T-cell (primary cell): ENCODE measurements at regions not wholly inside any gene's neighbourhood (a gene's known extent, or its start where the extent isn't known, plus 50 kb on each side); places are given as distances from the start of the nearest gene placed in this dataset.

Source experiments
- ATAC-seq, 4 experiments: fragments of 200-7000 bp in 3 of 4; fragments of 150-1000 bp in 1 of 4; cut with Tn5 transposase; replicated peaks in 1 of 4; 1 replicate in 3 of 4; 2 replicates in 1 of 4; pipeline ENCODE4 v1.10.0; 2021; ENCODE audit warnings: moderate library complexity in 3 of 4, mild to moderate bottlenecking in 2 of 4, moderate number of reproducible peaks in 1 of 4
- CTCF ChIA-PET, 2 donors: fragments of 300-600 bp; sonication (Branson Sonifier 250); formaldehyde crosslinking; loops; one replicate each; lab custom pipeline; 2022; ENCODE audit warnings: antibody characterized with exemption in 2 of 2; lab: Charles Lee
- POLR2A ChIA-PET, 2 donors: fragments of 300-600 bp; sonication (Branson Sonifier 250); formaldehyde crosslinking; loops; one replicate each; lab custom pipeline; 2022; ENCODE audit warnings: antibody characterized with exemption in 2 of 2; lab: Charles Lee
- DNase-seq, 35 experiments: peaks; one replicate each; pipeline versions ENCODE4 v3.0.0 to v3.0.0-alpha.2; 2013 to 2023
- H3K27ac ChIP-seq: one replicate; pipeline ENCODE4 v1.5.1; 2013; ENCODE audit warnings: low read length
- H3K27me3 ChIP-seq, 2 experiments: replicated peaks in 1 of 2; 1 replicate in 1 of 2; 2 replicates in 1 of 2; pipeline versions ENCODE4 v1.6.1 to v1.7.0; 2013; ENCODE audit warnings: low read length in 1 of 2, mixed read lengths in 1 of 2; ENCODE audit not compliant: control insufficient read depth in 2 of 2, insufficient read depth in 2 of 2; ENCODE audit errors: extremely low read depth in 1 of 2
- H3K36me3 ChIP-seq, 2 donors: 1 replicate in 1 of 2; 2 replicates in 1 of 2; pipeline versions ENCODE4 v1.6.1 to v1.7.0; 2013; ENCODE audit warnings: low read length in 1 of 2; ENCODE audit not compliant: control insufficient read depth in 2 of 2, insufficient read depth in 1 of 2; ENCODE audit errors: extremely low read depth in 1 of 2
- H3K4me1 ChIP-seq, 2 experiments: 1 replicate in 1 of 2; 2 replicates in 1 of 2; pipeline versions ENCODE4 v1.6.1 to v1.7.0; 2013; ENCODE audit warnings: low read length in 2 of 2, mixed read lengths in 1 of 2; ENCODE audit not compliant: insufficient read depth in 2 of 2, control insufficient read depth in 1 of 2; ENCODE audit errors: extremely low read depth in 1 of 2
- H3K4me3 ChIP-seq, 2 donors: 1 replicate in 1 of 2; 2 replicates in 1 of 2; pipeline versions ENCODE4 v1.5.1 to v1.7.0; 2013; ENCODE audit warnings: mild to moderate bottlenecking in 2 of 2, low read length in 1 of 2, moderate library complexity in 1 of 2; ENCODE audit not compliant: control insufficient read depth in 1 of 2; ENCODE audit errors: extremely low read depth in 1 of 2
- H3K9me3 ChIP-seq: 2 replicates; pipeline ENCODE4 v1.7.0; 2013
- H3K27ac Mint-ChIP-seq, 2 donors: one replicate each; pipeline ENCODE4 v1.8.0; 2020 to 2021; ENCODE audit warnings: mild to moderate bottlenecking in 2 of 2, mixed read lengths in 2 of 2
- H3K27me3 Mint-ChIP-seq, 2 donors: one replicate each; pipeline ENCODE4 v1.8.0; 2021 to 2022; ENCODE audit warnings: mixed read lengths in 2 of 2
- H3K36me3 Mint-ChIP-seq: one replicate; pipeline ENCODE4 v1.8.0; 2021; ENCODE audit warnings: mixed read lengths
- H3K4me1 Mint-ChIP-seq, 3 donors: one replicate each; pipeline ENCODE4 v1.8.0; 2020 to 2022; ENCODE audit warnings: mixed read lengths in 3 of 3, mild to moderate bottlenecking in 1 of 3
- H3K4me3 Mint-ChIP-seq, 3 donors: one replicate each; pipeline ENCODE4 v1.8.0; 2020 to 2022; ENCODE audit warnings: mild to moderate bottlenecking in 3 of 3, mixed read lengths in 3 of 3, moderate library complexity in 3 of 3
- H3K9me3 Mint-ChIP-seq, 3 donors: one replicate each; pipeline ENCODE4 v1.8.0; 2020 to 2022; ENCODE audit warnings: mixed read lengths in 3 of 3
- WGBS: methylation state at CpG from one replicate; pipeline ENCODE4 v1.1.5; 2013; ENCODE audit warnings: missing lambda C conversion rate; ENCODE audit not compliant: insufficient coverage; 5-methylcytosine and 5-hydroxymethylcytosine counted together

- DNase-seq, result no peak
Measured at GRCh38 chr9:18045326-18045725, 428.6 kb upstream of the ADAMTSL1 start.

GRCh38 chr9:18046068-18046467 lies 427.9 kb upstream of the ADAMTSL1 start:
- Mint-ChIP-seq H3K36me3 (no peaks in the 10 kb centered on the region), H3K9me3 (peaks cover 4 to 9% (median 8%) of the 10 kb centered on the region in 3 donors), H3K27ac (no peak overlapping the region), H3K4me3 (no peak overlapping the region), H3K4me1 (no peaks in the 10 kb centered on the region), H3K27me3 (no peaks in the 10 kb centered on the region)
- 40% methylated on average over 1 of the region's 1 CpG for WGBS
- H3K4me3 ChIP-seq, result no peak overlapping the region
- no peaks in the 10 kb centered on the region for H3K9me3 ChIP-seq
- H3K27me3 ChIP-seq, result no peaks in the 10 kb centered on the region
- H3K4me1 ChIP-seq, result no peaks in the 10 kb centered on the region
- H3K27ac ChIP-seq, result no peak overlapping the region
- POLR2A ChIA-PET, result no interaction called here
- DNase-seq (no peak), ATAC-seq (no peak)
- CTCF ChIA-PET, result no interaction called here
- H3K36me3 ChIP-seq, result no peaks in the 10 kb centered on the region

More at GRCh38 chr9:18045326-18045725, 428.6 kb upstream of the ADAMTSL1 start:
- Mint-ChIP-seq H3K27ac (no peak overlapping the region), H3K36me3 (no peaks in the 10 kb centered on the region), H3K4me3 (no peak overlapping the region), H3K4me1 (no peaks in the 10 kb centered on the region), H3K9me3 (peaks cover 0 to 9% (median 8%) of the 10 kb centered on the region in 3 donors), H3K27me3 (no peaks in the 10 kb centered on the region)
- Histone ChIP-seq H3K36me3 (no peaks in the 10 kb centered on the region), H3K27ac (no peak overlapping the region), H3K4me3 (no peak overlapping the region), H3K4me1 (no peaks in the 10 kb centered on the region), H3K9me3 (no peaks in the 10 kb centered on the region), H3K27me3 (no peaks in the 10 kb centered on the region)
- ATAC-seq, result no peak
- ChIA-PET CTCF (no interaction called here), POLR2A (no interaction called here)
- no CpG with 5 or more reads among the region's 1 CpG for WGBS

- POLR2A ChIA-PET, result no interaction called here
- 67% methylated on average over 1 of the region's 2 CpGs for WGBS
- Histone ChIP-seq H3K4me3 (no peak overlapping the region), H3K4me1 (no peaks in the 10 kb centered on the region), H3K27me3 (no peaks in the 10 kb centered on the region), H3K9me3 (no peaks in the 10 kb centered on the region), H3K36me3 (no peaks in the 10 kb centered on the region), H3K27ac (no peak overlapping the region)
- CTCF ChIA-PET, result interaction anchor here (0.6 to 0.7 kb wide), 2 partner anchors 9 to 81 kb away, joined by 3 to 4 read pairs; no protein-coding TSS in a partner anchor
- no peaks in the 10 kb centered on the region for H3K36me3 Mint-ChIP-seq
- peaks cover 4 to 7% (median 5%) of the 10 kb centered on the region in 3 donors for H3K9me3 Mint-ChIP-seq
- DNase-seq (no peak), ATAC-seq (no peak)
- no peak overlapping the region for H3K27ac Mint-ChIP-seq
- no peaks in the 10 kb centered on the region for H3K27me3 Mint-ChIP-seq
- no peaks in the 10 kb centered on the region for H3K4me1 Mint-ChIP-seq
- H3K4me3 Mint-ChIP-seq, result no peak overlapping the region
Measured at GRCh38 chr9:18051638-18052037, 422.3 kb upstream of the ADAMTSL1 start.

- ChIA-PET POLR2A (no interaction called here), CTCF (interaction anchor here (0.6 to 0.7 kb wide), 2 partner anchors 10 to 80 kb away, joined by 3 to 4 read pairs; no protein-coding TSS in a partner anchor)
- H3K27me3 Mint-ChIP-seq, result no peaks in the 10 kb centered on the region
- ATAC-seq (no peak), DNase-seq (no peak)
- H3K27me3 ChIP-seq, result no peaks in the 10 kb centered on the region
- no peaks in the 10 kb centered on the region for H3K9me3 ChIP-seq
- H3K36me3 ChIP-seq, result no peaks in the 10 kb centered on the region
- no peaks in the 10 kb centered on the region for H3K4me1 Mint-ChIP-seq
- no peak overlapping the region for H3K27ac Mint-ChIP-seq
- H3K36me3 Mint-ChIP-seq, result no peaks in the 10 kb centered on the region
- H3K27ac ChIP-seq, result no peak overlapping the region
- no peak overlapping the region for H3K4me3 Mint-ChIP-seq
- no peak overlapping the region for H3K4me3 ChIP-seq
- peaks cover 4 to 7% (median 5%) of the 10 kb centered on the region in 3 donors for H3K9me3 Mint-ChIP-seq
- H3K4me1 ChIP-seq, result no peaks in the 10 kb centered on the region
Measured at GRCh38 chr9:18052060-18052459, 421.9 kb upstream of the ADAMTSL1 start.

- H3K4me3 Mint-ChIP-seq, result no peak overlapping the region
- ChIA-PET POLR2A (no interaction called here), CTCF (no interaction called here)
- Histone ChIP-seq H3K27ac (no peak overlapping the region), H3K36me3 (no peaks in the 10 kb centered on the region), H3K4me3 (no peak overlapping the region), H3K4me1 (no peaks in the 10 kb centered on the region), H3K9me3 (no peaks in the 10 kb centered on the region), H3K27me3 (no peaks in the 10 kb centered on the region)
- DNase-seq (no peak), ATAC-seq (no peak)
- 32% methylated on average over 3 of the region's 8 CpGs for WGBS
- H3K4me1 Mint-ChIP-seq, result no peaks in the 10 kb centered on the region
- H3K27ac Mint-ChIP-seq, result no peak overlapping the region
- no peaks in the 10 kb centered on the region for H3K27me3 Mint-ChIP-seq
- H3K9me3 Mint-ChIP-seq, result peaks cover 2 to 4% (median 3%) of the 10 kb centered on the region in 3 donors
- no peaks in the 10 kb centered on the region for H3K36me3 Mint-ChIP-seq
Measured at GRCh38 chr9:18056269-18056992, 417.5 kb upstream of the ADAMTSL1 start.

GRCh38 chr9:18056993-18057369 lies 417.0 kb upstream of the ADAMTSL1 start:
- ChIA-PET CTCF (no interaction called here), POLR2A (no interaction called here)
- H3K36me3 ChIP-seq, result no peaks in the 10 kb centered on the region
- DNase-seq (no peak), ATAC-seq (no peak)
- Mint-ChIP-seq H3K27ac (no peak overlapping the region), H3K36me3 (no peaks in the 10 kb centered on the region), H3K9me3 (peaks cover 2 to 4% (median 3%) of the 10 kb centered on the region in 3 donors), H3K27me3 (no peaks in the 10 kb centered on the region), H3K4me3 (no peak overlapping the region), H3K4me1 (no peaks in the 10 kb centered on the region)
- no peak overlapping the region for H3K27ac ChIP-seq
- no peaks in the 10 kb centered on the region for H3K27me3 ChIP-seq
- no peaks in the 10 kb centered on the region for H3K9me3 ChIP-seq
- no peak overlapping the region for H3K4me3 ChIP-seq
- WGBS, result 27% methylated on average over 2 of the region's 4 CpGs
- H3K4me1 ChIP-seq, result no peaks in the 10 kb centered on the region
